GM23248 (cell line): ENCODE measurements at regions not wholly inside any gene's neighbourhood (a gene's known extent, or its start where the extent isn't known, plus 50 kb on each side); places are given as distances from the start of the nearest gene placed in this dataset.

Experiments used
- EZH2 ChIP-seq: fragments of 200-600 bp; sonication (generic); IDR thresholded peaks from 2 replicates; pipeline ENCODE4 v1.6.1; 2018; ENCODE audit warnings: antibody characterized with exemption, mild to moderate bottlenecking; ENCODE audit not compliant: insufficient read depth, poor library complexity, severe bottlenecking
- EZH2phosphoT487 ChIP-seq: fragments of 200-600 bp; sonication (generic); IDR thresholded peaks from 2 replicates; pipeline ENCODE4 v1.6.1; 2018; ENCODE audit warnings: antibody characterized with exemption, moderate library complexity, mild to moderate bottlenecking, low read depth; ENCODE audit not compliant: insufficient read depth

DNA sequence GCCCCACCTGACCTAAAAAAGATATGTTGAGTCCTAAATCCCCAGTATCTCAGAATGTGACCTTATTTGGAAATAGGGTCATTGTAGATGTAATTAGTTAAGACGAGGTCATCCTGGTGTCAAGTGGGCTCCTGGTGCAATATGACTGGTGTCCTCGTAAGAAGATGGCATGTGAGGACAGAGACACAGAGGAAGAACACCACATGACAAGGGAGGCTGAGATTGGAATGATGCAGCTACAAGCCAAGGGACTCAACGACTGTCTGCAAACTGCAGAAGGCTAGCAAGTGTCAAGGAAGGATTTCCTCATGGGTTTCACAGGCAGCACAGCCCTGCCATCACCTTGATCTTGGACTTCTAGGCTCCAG lies 100.4 kb upstream of the DAP start:
- TF ChIP-seq EZH2phosphoT487: no peak
- no peak for TF ChIP-seq EZH2
